ENCODE measurements at regions not wholly inside any gene's neighbourhood (a gene's known extent, or its start where the extent isn't known, plus 50 kb on each side); places are given as distances from the start of the nearest gene placed in this dataset.
"Not testable (repeated sequence)": the region's sequence is repeated elsewhere in the genome, so short reads cannot be mapped to it uniquely, and the experiment has no call there.

DNA sequence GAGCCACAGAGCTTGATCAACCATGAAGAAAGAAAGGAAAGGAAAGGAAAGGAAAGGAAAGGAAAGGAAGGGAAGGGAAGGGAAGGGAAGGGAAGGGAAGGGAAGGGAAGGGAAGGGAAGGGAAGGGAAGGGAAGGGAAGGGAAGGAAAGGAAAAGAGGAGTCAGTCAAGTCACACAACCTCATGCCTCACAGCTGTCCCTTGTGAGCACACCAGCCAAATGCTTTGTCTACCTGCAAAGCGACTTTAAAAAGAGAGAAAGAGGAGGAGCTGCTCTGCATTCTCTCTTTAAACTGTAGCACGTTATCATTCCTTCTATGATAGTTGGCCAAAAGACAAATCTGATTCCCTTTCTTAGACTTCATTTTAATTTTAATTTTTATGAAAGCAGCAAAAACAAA lies 863.9 kb upstream of the AMELY start:
- not testable (repeated sequence) for H3K4me1 ChIP-seq (ENCODE audit: control insufficient read depth in 3 of 3, insufficient read depth in 2 of 3, low read depth in 1 of 3, low read length in 2 of 3); H3K9me3 ChIP-seq (ENCODE audit: control insufficient read depth in 2 of 2, insufficient read depth in 1 of 2, low read depth in 1 of 2, low read length in 1 of 2); H3K27me3 ChIP-seq (ENCODE audit: control insufficient read depth in 3 of 3, insufficient read depth in 3 of 3, low read length in 3 of 3); H3K27ac ChIP-seq (ENCODE audit: low read depth in 1 of 3, low read length in 2 of 3); H3K36me3 ChIP-seq (ENCODE audit: control insufficient read depth in 3 of 3, insufficient read depth in 2 of 3, low read depth in 1 of 3, low read length in 3 of 3); H3K4me3 ChIP-seq (ENCODE audit: low read depth in 1 of 3, low read length in 3 of 3); DNase-seq; FAIRE-seq
- WGBS, 3 donors = 73 to 78% methylated on average over 2 of the region's 2 CpGs; no CpG with 5 or more reads in 1 of the 3 donors

DNA sequence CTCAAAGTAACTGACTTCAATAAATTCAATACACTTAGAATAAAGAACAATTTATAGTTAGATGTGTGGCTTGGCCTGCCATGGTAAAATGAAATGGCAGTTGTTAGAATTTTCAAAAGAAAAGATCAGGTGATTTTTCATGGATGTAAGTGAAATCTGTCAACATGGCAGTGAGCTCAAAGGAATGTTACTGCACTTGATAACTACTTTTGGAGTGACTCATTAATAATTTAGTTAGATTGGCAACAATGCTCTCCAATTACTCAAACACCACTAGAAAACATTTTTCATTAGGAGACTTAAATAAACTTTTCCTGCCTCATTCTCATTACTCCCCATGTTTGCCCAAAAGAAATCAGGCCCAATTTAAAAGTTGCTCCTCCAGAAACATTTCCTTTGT lies 860.2 kb upstream of the AMELY start:
- Histone ChIP-seq H3K4me1 (ENCODE audit: control insufficient read depth in 3 of 3, insufficient read depth in 2 of 3, low read depth in 1 of 3, low read length in 2 of 3) (no peaks in the 10 kb centered on the region), H3K9me3 (ENCODE audit: control insufficient read depth in 2 of 2, insufficient read depth in 1 of 2, low read depth in 1 of 2, low read length in 1 of 2) (no peaks in the 10 kb centered on the region), H3K27ac (ENCODE audit: low read depth in 1 of 3, low read length in 2 of 3) (no peak overlapping the region), H3K4me3 (ENCODE audit: low read depth in 1 of 3, low read length in 3 of 3) (no peak overlapping the region), H3K36me3 (ENCODE audit: control insufficient read depth in 3 of 3, insufficient read depth in 2 of 3, low read depth in 1 of 3, low read length in 3 of 3) (no peaks in the 10 kb centered on the region), H3K27me3 (ENCODE audit: control insufficient read depth in 3 of 3, insufficient read depth in 3 of 3, low read length in 3 of 3) (no peaks in the 10 kb centered on the region)
- DNase-seq (no peak), FAIRE-seq (no peak)

DNA sequence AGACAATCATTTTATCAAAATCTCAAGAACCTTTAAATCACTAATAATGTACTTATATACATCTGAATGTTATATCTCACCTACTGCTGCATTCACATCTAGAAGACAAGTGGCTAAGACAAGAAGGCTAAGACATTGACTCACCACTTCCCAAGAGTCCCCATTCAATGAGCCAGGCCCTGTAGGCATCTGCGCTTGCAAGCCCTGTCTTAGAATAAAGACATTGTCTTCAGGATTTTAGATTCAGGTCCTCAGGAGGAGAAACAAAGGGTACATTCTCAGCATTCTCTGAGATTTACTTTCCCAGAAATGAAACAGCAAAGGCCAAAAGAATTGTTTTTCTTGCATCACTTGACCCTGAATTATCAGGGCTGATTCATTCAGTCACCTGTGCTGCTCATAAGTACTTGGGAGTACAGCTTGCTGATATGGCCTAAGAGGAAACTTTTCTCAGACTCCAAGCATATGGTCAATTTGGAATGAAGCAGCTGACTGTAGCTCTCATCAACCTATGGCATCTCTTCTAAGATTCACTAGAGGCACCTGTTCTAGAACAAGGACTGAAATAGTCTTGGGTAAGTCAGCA lies 858.3 kb upstream of the AMELY start:
- Histone ChIP-seq H3K4me1 (ENCODE audit: control insufficient read depth in 3 of 3, insufficient read depth in 2 of 3, low read depth in 1 of 3, low read length in 2 of 3) (no peaks in the 10 kb centered on the region), H3K36me3 (ENCODE audit: control insufficient read depth in 3 of 3, insufficient read depth in 2 of 3, low read depth in 1 of 3, low read length in 3 of 3) (no peaks in the 10 kb centered on the region), H3K27me3 (ENCODE audit: control insufficient read depth in 3 of 3, insufficient read depth in 3 of 3, low read length in 3 of 3) (no peaks in the 10 kb centered on the region), H3K9me3 (ENCODE audit: control insufficient read depth in 2 of 2, insufficient read depth in 1 of 2, low read depth in 1 of 2, low read length in 1 of 2) (no peaks in the 10 kb centered on the region), H3K4me3 (ENCODE audit: low read depth in 1 of 3, low read length in 3 of 3) (no peak overlapping the region), H3K27ac (ENCODE audit: low read depth in 1 of 3, low read length in 2 of 3) (peak overlapping the region in 1 of 3 donors; percentile 48)
- 87 to 100% methylated on average over 1 of the region's 1 CpG; no CpG with 5 or more reads in 1 of the 3 donors for WGBS, 3 donors
- DNase-seq (peak in 1 of 2 donors; percentile 18), FAIRE-seq (no peak)

DNA sequence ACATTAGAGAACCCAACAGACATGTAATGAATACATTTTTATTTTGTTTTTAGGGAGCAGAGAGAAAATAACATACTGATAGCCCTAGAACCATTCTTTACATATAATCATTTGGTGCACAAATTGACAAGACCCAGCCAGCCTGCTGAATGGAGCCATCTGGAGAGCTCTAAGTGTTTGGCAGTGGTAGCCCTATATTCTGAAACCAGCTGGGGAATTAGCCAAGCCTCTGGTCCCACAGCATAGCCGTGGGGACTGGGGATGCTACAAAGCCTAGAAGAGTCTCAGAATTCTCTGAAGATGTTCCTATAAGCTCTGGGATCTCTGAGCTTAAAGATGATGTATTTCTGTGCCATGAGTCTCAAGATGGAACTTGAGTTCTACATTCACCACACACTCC lies 857.3 kb upstream of the AMELY start:
- H3K4me1 ChIP-seq (ENCODE audit: control insufficient read depth in 3 of 3, insufficient read depth in 2 of 3, low read depth in 1 of 3, low read length in 2 of 3) = no peaks in the 10 kb centered on the region
- H3K27ac ChIP-seq (ENCODE audit: low read depth in 1 of 3, low read length in 2 of 3) = no peak overlapping the region
- no peaks in the 10 kb centered on the region for H3K36me3 ChIP-seq (ENCODE audit: control insufficient read depth in 3 of 3, insufficient read depth in 2 of 3, low read depth in 1 of 3, low read length in 3 of 3)
- no peak overlapping the region for H3K4me3 ChIP-seq (ENCODE audit: low read depth in 1 of 3, low read length in 3 of 3)
- DNase-seq = no peak
- no peak for FAIRE-seq
- H3K9me3 ChIP-seq (ENCODE audit: control insufficient read depth in 2 of 2, insufficient read depth in 1 of 2, low read depth in 1 of 2, low read length in 1 of 2) = no peaks in the 10 kb centered on the region
- no peaks in the 10 kb centered on the region for H3K27me3 ChIP-seq (ENCODE audit: control insufficient read depth in 3 of 3, insufficient read depth in 3 of 3, low read length in 3 of 3)
- 54 to 88% methylated on average over 1 of the region's 1 CpG; no CpG with 5 or more reads in 1 of the 3 donors for WGBS, 3 donors

DNA sequence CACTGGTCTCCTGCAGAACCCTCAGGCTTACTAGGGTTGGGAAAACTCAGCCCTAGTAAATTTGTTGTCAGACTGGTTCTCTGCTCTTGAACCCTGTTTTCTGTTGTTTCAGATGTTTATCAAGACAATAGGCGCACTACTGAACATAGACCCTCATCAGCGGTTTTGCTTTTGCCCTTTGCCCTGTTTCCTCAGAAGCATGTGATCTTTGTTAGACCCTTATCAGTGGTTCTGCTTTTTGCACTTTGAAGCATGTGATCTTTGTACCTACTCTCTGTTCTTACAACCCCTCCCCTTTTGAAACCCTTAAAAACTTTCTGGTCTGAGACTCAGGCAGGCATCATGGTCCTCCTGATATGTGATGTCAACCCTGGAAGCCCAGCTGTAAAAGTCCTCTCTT lies 842.2 kb upstream of the AMELY start:
- H3K36me3 ChIP-seq (ENCODE audit: control insufficient read depth in 3 of 3, insufficient read depth in 2 of 3, low read depth in 1 of 3, low read length in 3 of 3) = no peaks in the 10 kb centered on the region
- peaks cover 0 to 11% of the 10 kb centered on the region in 2 donors for H3K9me3 ChIP-seq (ENCODE audit: control insufficient read depth in 2 of 2, insufficient read depth in 1 of 2, low read depth in 1 of 2, low read length in 1 of 2)
- WGBS, 3 donors = 10 to 74% methylated on average over 2 of the region's 2 CpGs; no CpG with 5 or more reads in 1 of the 3 donors
- peaks cover 0 to 3% (median 0%) of the 10 kb centered on the region in 3 donors for H3K4me1 ChIP-seq (ENCODE audit: control insufficient read depth in 3 of 3, insufficient read depth in 2 of 3, low read depth in 1 of 3, low read length in 2 of 3)
- no peaks in the 10 kb centered on the region for H3K27me3 ChIP-seq (ENCODE audit: control insufficient read depth in 3 of 3, insufficient read depth in 3 of 3, low read length in 3 of 3)
- no peak overlapping the region for H3K27ac ChIP-seq (ENCODE audit: low read depth in 1 of 3, low read length in 2 of 3)
- H3K4me3 ChIP-seq (ENCODE audit: low read depth in 1 of 3, low read length in 3 of 3) = no peak overlapping the region
- peak; percentile 32 to 61 for DNase-seq
- FAIRE-seq = peak; percentile 67

DNA sequence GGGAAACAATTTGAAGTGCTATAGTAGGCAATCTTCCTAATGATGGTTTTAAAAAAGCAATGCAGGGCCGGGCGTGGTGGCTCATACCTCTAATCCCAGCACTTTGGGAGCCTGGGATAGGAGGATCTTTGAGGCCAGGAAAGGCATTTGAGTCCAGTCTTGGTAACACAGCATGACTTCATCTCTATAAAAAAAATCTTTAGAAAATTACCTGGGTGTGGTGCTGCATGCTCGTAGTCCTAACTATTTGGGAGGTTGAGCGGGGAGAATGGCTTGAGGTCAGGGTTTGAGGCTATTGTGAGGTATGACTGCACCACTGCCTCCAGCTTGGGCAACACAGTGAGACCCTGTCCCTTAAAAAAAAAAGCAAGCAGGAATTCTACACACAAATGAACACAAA lies 835.2 kb upstream of the AMELY start:
- no peak for DNase-seq
- no peaks in the 10 kb centered on the region for H3K27me3 ChIP-seq (ENCODE audit: control insufficient read depth in 3 of 3, insufficient read depth in 3 of 3, low read length in 3 of 3)
- no peak overlapping the region for H3K27ac ChIP-seq (ENCODE audit: low read depth in 1 of 3, low read length in 2 of 3)
- H3K9me3 ChIP-seq (ENCODE audit: control insufficient read depth in 2 of 2, insufficient read depth in 1 of 2, low read depth in 1 of 2, low read length in 1 of 2) = no peaks in the 10 kb centered on the region
- FAIRE-seq = no peak
- H3K36me3 ChIP-seq (ENCODE audit: control insufficient read depth in 3 of 3, insufficient read depth in 2 of 3, low read depth in 1 of 3, low read length in 3 of 3) = no peaks in the 10 kb centered on the region
- no peak overlapping the region for H3K4me3 ChIP-seq (ENCODE audit: low read depth in 1 of 3, low read length in 3 of 3)
- WGBS, 3 donors = 54 to 76% methylated on average over 4 of the region's 4 CpGs; no CpG with 5 or more reads in 1 of the 3 donors
- no peaks in the 10 kb centered on the region for H3K4me1 ChIP-seq (ENCODE audit: control insufficient read depth in 3 of 3, insufficient read depth in 2 of 3, low read depth in 1 of 3, low read length in 2 of 3)

DNA sequence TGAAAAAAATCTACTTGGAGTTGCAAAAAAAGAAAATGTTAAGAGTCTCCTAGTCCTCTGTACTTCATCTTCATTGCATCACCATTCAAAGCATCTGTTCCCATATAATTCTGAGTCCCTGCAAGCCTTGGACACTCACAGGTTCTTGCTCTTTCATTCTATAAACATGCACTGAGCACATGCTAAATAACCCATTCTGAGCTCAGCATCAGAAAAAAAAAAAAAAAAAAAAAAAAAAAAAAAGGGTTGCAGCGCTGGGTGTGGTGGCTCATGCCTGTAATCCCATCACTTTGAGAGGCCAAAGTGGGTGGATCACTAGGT lies 834.0 kb upstream of the AMELY start:
- WGBS, 3 donors = 86 to 100% methylated on average over 1 of the region's 1 CpG; no CpG with 5 or more reads in 1 of the 3 donors
- no peaks in the 10 kb centered on the region for H3K27me3 ChIP-seq (ENCODE audit: control insufficient read depth in 3 of 3, insufficient read depth in 3 of 3, low read length in 3 of 3)
- DNase-seq = no peak
- no peaks in the 10 kb centered on the region for H3K9me3 ChIP-seq (ENCODE audit: control insufficient read depth in 2 of 2, insufficient read depth in 1 of 2, low read depth in 1 of 2, low read length in 1 of 2)
- no peak overlapping the region for H3K4me3 ChIP-seq (ENCODE audit: low read depth in 1 of 3, low read length in 3 of 3)
- no peaks in the 10 kb centered on the region for H3K4me1 ChIP-seq (ENCODE audit: control insufficient read depth in 3 of 3, insufficient read depth in 2 of 3, low read depth in 1 of 3, low read length in 2 of 3)
- no peaks in the 10 kb centered on the region for H3K36me3 ChIP-seq (ENCODE audit: control insufficient read depth in 3 of 3, insufficient read depth in 2 of 3, low read depth in 1 of 3, low read length in 3 of 3)
- H3K27ac ChIP-seq (ENCODE audit: low read depth in 1 of 3, low read length in 2 of 3) = no peak overlapping the region
- FAIRE-seq = no peak

DNA sequence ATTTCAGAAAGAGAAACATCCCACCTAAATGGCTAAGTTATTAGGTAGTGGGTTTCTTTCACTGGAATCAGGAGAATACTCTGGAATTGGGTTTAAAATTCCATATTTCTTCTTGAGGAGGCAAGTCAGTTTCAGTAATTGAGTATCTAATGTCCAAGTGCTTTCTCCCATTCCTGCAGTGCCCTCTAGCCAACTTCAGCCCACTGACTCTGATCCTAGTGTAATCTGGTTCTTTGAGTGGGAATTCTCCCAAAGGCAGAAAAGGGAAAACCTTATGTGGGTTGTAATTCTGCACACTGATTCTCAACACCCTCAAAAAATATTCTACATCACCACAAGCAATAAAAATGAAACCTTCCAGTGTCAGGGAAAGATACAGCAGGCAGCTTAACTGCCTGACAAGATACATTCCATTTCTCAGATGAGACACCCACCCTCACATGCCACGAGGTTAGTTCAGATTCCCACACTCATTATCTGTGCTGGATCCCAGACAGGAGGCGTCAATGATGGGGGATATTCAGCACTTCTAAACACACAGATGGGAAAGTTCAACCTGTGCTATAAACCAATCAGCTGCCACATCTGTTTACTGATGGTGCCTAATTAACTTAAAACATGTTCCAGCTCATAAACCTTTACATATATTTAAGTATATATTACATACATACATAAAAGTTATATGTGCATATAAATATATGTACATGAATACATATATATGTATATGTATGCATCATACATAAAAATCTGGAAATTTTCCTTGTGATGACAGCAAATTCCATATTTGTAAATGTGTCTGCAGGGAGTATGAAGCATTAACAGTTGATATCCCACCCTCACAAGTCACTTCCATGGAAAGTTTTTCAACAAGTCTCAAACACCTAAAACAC lies 833.4 kb upstream of the AMELY start:
- H3K4me3 ChIP-seq (ENCODE audit: low read depth in 1 of 3, low read length in 3 of 3) = no peak overlapping the region
- no peaks in the 10 kb centered on the region for H3K9me3 ChIP-seq (ENCODE audit: control insufficient read depth in 2 of 2, insufficient read depth in 1 of 2, low read depth in 1 of 2, low read length in 1 of 2)
- no peaks in the 10 kb centered on the region for H3K4me1 ChIP-seq (ENCODE audit: control insufficient read depth in 3 of 3, insufficient read depth in 2 of 3, low read depth in 1 of 3, low read length in 2 of 3)
- FAIRE-seq = no peak
- no peaks in the 10 kb centered on the region for H3K27me3 ChIP-seq (ENCODE audit: control insufficient read depth in 3 of 3, insufficient read depth in 3 of 3, low read length in 3 of 3)
- WGBS, 3 donors = 35 to 48% methylated on average over 2 of the region's 2 CpGs; no CpG with 5 or more reads in 1 of the 3 donors
- DNase-seq = no peak
- H3K36me3 ChIP-seq (ENCODE audit: control insufficient read depth in 3 of 3, insufficient read depth in 2 of 3, low read depth in 1 of 3, low read length in 3 of 3) = no peaks in the 10 kb centered on the region
- no peak overlapping the region for H3K27ac ChIP-seq (ENCODE audit: low read depth in 1 of 3, low read length in 2 of 3)
